ENCODE measurements at regions not wholly inside any gene's neighbourhood (a gene's known extent, or its start where the extent isn't known, plus 50 kb on each side); places are given as distances from the start of the nearest gene placed in this dataset.
"Not testable (repeated sequence)": the region's sequence is repeated elsewhere in the genome, so short reads cannot be mapped to it uniquely, and the experiment has no call there.

- intact Hi-C loops (cut with DNase I): no loop called here
- DNase-seq (ENCODE audit: missing footprints): no peak
- no peak for ATAC-seq
Measured at GRCh38 chr12:74108729-74109128, 428.9 kb upstream of the ATXN7L3B start.

GRCh38 chr12:74111688-74112360 lies 425.8 kb upstream of the ATXN7L3B start:
- ATAC-seq: no peak
- intact Hi-C loops (cut with DNase I): no loop called here
- DNase-seq (ENCODE audit: missing footprints): no peak

- no peak for ATAC-seq
- intact Hi-C loops (cut with DNase I): no loop called here
Measured at GRCh38 chr12:74119811-74120362, 417.7 kb upstream of the ATXN7L3B start.

GRCh38 chr12:74120644-74121043 lies 417.0 kb upstream of the ATXN7L3B start:
- intact Hi-C loops (cut with DNase I): no loop called here
- ATAC-seq: no peak
- DNase-seq (ENCODE audit: missing footprints): no peak

More at GRCh38 chr12:74119811-74120362, 417.7 kb upstream of the ATXN7L3B start:
- no peak for DNase-seq (ENCODE audit: missing footprints)

- ATAC-seq (no peak), DNase-seq (ENCODE audit: missing footprints) (no peak)
- intact Hi-C loops (cut with DNase I): no loop called here
Measured at GRCh38 chr12:74129702-74130101, 407.9 kb upstream of the ATXN7L3B start.

GRCh38 chr12:74144396-74144795 lies 393.2 kb upstream of the ATXN7L3B start:
- intact Hi-C loops (cut with DNase I): no loop called here
- ATAC-seq (no peak), DNase-seq (ENCODE audit: missing footprints) (no peak)

- no peak for ATAC-seq
- DNase-seq (ENCODE audit: missing footprints): no peak
- intact Hi-C loops (cut with DNase I): no loop called here
Measured at GRCh38 chr12:74145328-74145727, 392.3 kb upstream of the ATXN7L3B start.

- DNase-seq (ENCODE audit: missing footprints) (no peak), ATAC-seq (no peak)
- intact Hi-C loops (cut with DNase I): no loop called here
Measured at GRCh38 chr12:74148849-74149248, 388.8 kb upstream of the ATXN7L3B start.

- DNase-seq (ENCODE audit: missing footprints) (no peak), ATAC-seq (no peak)
- intact Hi-C loops (cut with DNase I): no loop called here
Measured at GRCh38 chr12:74152370-74152769, 385.3 kb upstream of the ATXN7L3B start.

- ATAC-seq (no peak), DNase-seq (ENCODE audit: missing footprints) (no peak)
- intact Hi-C loops (cut with DNase I): no loop called here
Measured at GRCh38 chr12:74166096-74166495, 371.5 kb upstream of the ATXN7L3B start.

- intact Hi-C loops (cut with DNase I): no loop called here
- ATAC-seq: no peak
- no peak for DNase-seq (ENCODE audit: missing footprints)
Measured at GRCh38 chr12:74169607-74170006, 368.0 kb upstream of the ATXN7L3B start.

- no peak for ATAC-seq
- DNase-seq (ENCODE audit: missing footprints): peak; percentile 53
Measured at GRCh38 chr12:74170645-74171477, 366.8 kb upstream of the ATXN7L3B start.

GRCh38 chr12:74171478-74171909 lies 366.1 kb upstream of the ATXN7L3B start:
- intact Hi-C loops (cut with DNase I): no loop called here
- ATAC-seq: no peak
- DNase-seq (ENCODE audit: missing footprints): peak; percentile 41

More at GRCh38 chr12:74170645-74171477, 366.8 kb upstream of the ATXN7L3B start:
- intact Hi-C loops (cut with DNase I): no loop called here

GRCh38 chr12:74174961-74175360 lies 362.7 kb upstream of the ATXN7L3B start:
- intact Hi-C loops (cut with DNase I); ATAC-seq; DNase-seq (ENCODE audit: missing footprints): not testable (repeated sequence)

GRCh38 chr12:74185360-74185759 lies 352.3 kb upstream of the ATXN7L3B start:
- intact Hi-C loops (cut with DNase I): no loop called here
- ATAC-seq: no peak
- DNase-seq (ENCODE audit: missing footprints): no peak

GRCh38 chr12:74193191-74193590 lies 344.4 kb upstream of the ATXN7L3B start:
- DNase-seq (ENCODE audit: missing footprints) (no peak), ATAC-seq (no peak)
- intact Hi-C loops (cut with DNase I): no loop called here

GRCh38 chr12:74204236-74204635 lies 333.4 kb upstream of the ATXN7L3B start:
- intact Hi-C loops (cut with DNase I): no loop called here
- ATAC-seq: no peak
- DNase-seq (ENCODE audit: missing footprints): no peak

GRCh38 chr12:74227846-74228545 lies 309.6 kb upstream of the ATXN7L3B start:
- intact Hi-C loops (cut with DNase I): no loop called here
- ATAC-seq (no peak), DNase-seq (ENCODE audit: missing footprints) (no peak)

- intact Hi-C loops (cut with DNase I): no loop called here
- no peak for DNase-seq (ENCODE audit: missing footprints)
- ATAC-seq: no peak
Measured at GRCh38 chr12:74229671-74230070, 308.0 kb upstream of the ATXN7L3B start.

All from Right ventricle myocardium inferior (tissue), 1 donor.